ENCODE measurements at regions not wholly inside any gene's neighbourhood (a gene's known extent, or its start where the extent isn't known, plus 50 kb on each side); places are given as distances from the start of the nearest gene placed in this dataset.

GRCh38 chr9:120136696-120137095 is 443.3 kb downstream of the CDK5RAP2 start:
- DNase-seq, result no peak
- in situ Hi-C loops (cut with HindIII; ENCODE audit: low pct_ligation_motif_present, low sequenced_read_pairs), result no loop called here

GRCh38 chr9:120117081-120117480 is 462.9 kb downstream of the CDK5RAP2 start:
- no peak for TF ChIP-seq CTCF (IDR thresholded peaks at IDR 0.05; ENCODE audit: low read depth, low read length, missing control alignments)

More at GRCh38 chr9:120136696-120137095, 443.3 kb downstream of the CDK5RAP2 start:
- TF ChIP-seq CTCF (IDR thresholded peaks at IDR 0.05; ENCODE audit: low read depth, low read length, missing control alignments), result no peak
- Histone ChIP-seq H3K36me3 (replicated peaks) (no peaks in the 10 kb centered on the region), H3K27ac (no peak overlapping the region), H3K4me3 (ENCODE audit: low read depth, low read length) (no peak overlapping the region), H3K27me3 (replicated peaks) (no peaks in the 10 kb centered on the region)

GRCh38 chr9:120110520-120110919 is 469.4 kb downstream of the CDK5RAP2 start:
- in situ Hi-C loops (cut with HindIII; ENCODE audit: low pct_ligation_motif_present, low sequenced_read_pairs), result no loop called here
- no peak overlapping the region for H3K4me3 ChIP-seq (ENCODE audit: low read depth, low read length)
- no peak for DNase-seq
- H3K36me3 ChIP-seq (replicated peaks), result no peaks in the 10 kb centered on the region
- H3K27me3 ChIP-seq (replicated peaks), result no peaks in the 10 kb centered on the region
- H3K27ac ChIP-seq, result no peak overlapping the region
- no peak for TF ChIP-seq CTCF (IDR thresholded peaks at IDR 0.05; ENCODE audit: low read depth, low read length, missing control alignments)

More at GRCh38 chr9:120117081-120117480, 462.9 kb downstream of the CDK5RAP2 start:
- in situ Hi-C loops (cut with HindIII; ENCODE audit: low pct_ligation_motif_present, low sequenced_read_pairs), result no loop called here
- H3K27me3 ChIP-seq (replicated peaks), result no peaks in the 10 kb centered on the region
- no peak for DNase-seq
- no peak overlapping the region for H3K27ac ChIP-seq
- no peak overlapping the region for H3K4me3 ChIP-seq (ENCODE audit: low read depth, low read length)
- H3K36me3 ChIP-seq (replicated peaks), result no peaks in the 10 kb centered on the region

GRCh38 chr9:120109242-120109641 is 470.7 kb downstream of the CDK5RAP2 start:
- H3K27me3 ChIP-seq (replicated peaks), result no peaks in the 10 kb centered on the region
- peak; percentile 7 for TF ChIP-seq CTCF (IDR thresholded peaks at IDR 0.05; ENCODE audit: low read depth, low read length, missing control alignments)
- no peak for DNase-seq
- H3K36me3 ChIP-seq (replicated peaks), result no peaks in the 10 kb centered on the region
- H3K4me3 ChIP-seq (ENCODE audit: low read depth, low read length), result no peak overlapping the region
- no peak overlapping the region for H3K27ac ChIP-seq
- in situ Hi-C loops (cut with HindIII; ENCODE audit: low pct_ligation_motif_present, low sequenced_read_pairs), result no loop called here

GRCh38 chr9:120107138-120107537 is 472.8 kb downstream of the CDK5RAP2 start:
- Histone ChIP-seq H3K36me3 (replicated peaks) (no peaks in the 10 kb centered on the region), H3K27me3 (replicated peaks) (no peaks in the 10 kb centered on the region), H3K27ac (no peak overlapping the region), H3K4me3 (ENCODE audit: low read depth, low read length) (no peak overlapping the region)
- TF ChIP-seq CTCF (IDR thresholded peaks at IDR 0.05; ENCODE audit: low read depth, low read length, missing control alignments), result no peak
- in situ Hi-C loops (cut with HindIII; ENCODE audit: low pct_ligation_motif_present, low sequenced_read_pairs), result no loop called here
- no peak for DNase-seq

GRCh38 chr9:120104771-120105170 is 475.2 kb downstream of the CDK5RAP2 start:
- in situ Hi-C loops (cut with HindIII; ENCODE audit: low pct_ligation_motif_present, low sequenced_read_pairs), result no loop called here
- Histone ChIP-seq H3K4me3 (ENCODE audit: low read depth, low read length) (no peak overlapping the region), H3K36me3 (replicated peaks) (no peaks in the 10 kb centered on the region), H3K27me3 (replicated peaks) (no peaks in the 10 kb centered on the region), H3K27ac (no peak overlapping the region)
- TF ChIP-seq CTCF (IDR thresholded peaks at IDR 0.05; ENCODE audit: low read depth, low read length, missing control alignments), result no peak
- no peak for DNase-seq

All from brain microvascular endothelial cell (primary cell).